ENCODE measurements at regions not wholly inside any gene's neighbourhood (a gene's known extent, or its start where the extent isn't known, plus 50 kb on each side); places are given as distances from the start of the nearest gene placed in this dataset.
"Not testable (repeated sequence)": the region's sequence is repeated elsewhere in the genome, so short reads cannot be mapped to it uniquely, and the experiment has no call there.

DNA sequence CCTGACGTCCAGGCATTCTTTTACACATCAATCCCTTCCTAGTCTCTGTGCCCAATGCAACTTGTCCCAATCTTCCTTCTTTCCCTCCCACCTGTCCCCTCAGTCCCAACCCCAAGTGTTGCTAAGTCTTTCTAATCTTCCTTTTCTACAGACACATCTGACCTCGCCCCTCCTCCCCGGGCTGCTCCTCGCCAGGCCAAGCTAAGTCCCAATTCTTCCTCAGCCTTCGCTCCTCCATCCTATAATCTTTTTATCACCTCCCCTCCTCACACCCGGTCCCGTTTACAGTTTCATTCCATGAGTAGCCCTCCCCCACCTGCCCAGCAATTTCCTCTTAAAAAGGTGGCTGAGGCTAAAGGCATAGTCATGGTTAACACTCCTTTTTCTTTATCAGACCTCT is 413.3 kb upstream of the ST8SIA4 start:
- not testable (repeated sequence) for DNase-seq

DNA sequence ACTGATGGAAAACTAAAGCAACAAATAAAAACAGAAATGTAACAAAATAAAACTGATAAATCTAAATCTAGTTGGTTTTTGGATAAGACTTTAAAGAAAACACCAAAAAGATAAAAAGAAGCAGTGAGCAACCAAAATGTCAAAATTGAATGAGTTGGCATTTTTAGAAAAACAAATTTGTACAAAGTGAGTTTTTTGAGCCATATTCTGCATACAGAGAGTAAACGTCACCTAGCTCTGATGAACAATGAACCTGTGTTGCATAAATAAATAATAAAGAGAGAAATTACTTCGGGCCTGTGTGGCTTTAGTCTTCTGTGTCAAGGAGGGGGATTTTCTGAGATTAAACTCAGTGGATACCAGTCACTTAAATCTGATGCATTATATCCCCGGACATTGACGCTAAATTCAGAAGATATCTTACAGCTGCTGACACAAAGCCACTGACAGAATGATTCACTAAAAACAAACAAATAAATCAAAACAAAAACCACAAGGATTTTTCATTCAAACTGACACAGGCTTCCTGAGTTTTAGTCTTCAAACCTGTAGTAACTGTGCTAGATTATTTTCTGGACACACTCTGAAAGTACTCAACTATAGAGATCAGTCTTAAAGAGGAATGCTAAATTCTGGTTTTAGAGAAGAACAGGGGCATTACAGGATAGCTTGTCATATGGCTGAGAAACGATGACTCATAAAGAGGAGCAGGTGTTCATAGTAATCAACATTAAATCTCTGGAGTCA is 403.5 kb upstream of the ST8SIA4 start:
- DNase-seq: no peak

GRCh38 chr5:101296477-101296876 is 393.4 kb upstream of the ST8SIA4 start:
- no peak for DNase-seq

DNA sequence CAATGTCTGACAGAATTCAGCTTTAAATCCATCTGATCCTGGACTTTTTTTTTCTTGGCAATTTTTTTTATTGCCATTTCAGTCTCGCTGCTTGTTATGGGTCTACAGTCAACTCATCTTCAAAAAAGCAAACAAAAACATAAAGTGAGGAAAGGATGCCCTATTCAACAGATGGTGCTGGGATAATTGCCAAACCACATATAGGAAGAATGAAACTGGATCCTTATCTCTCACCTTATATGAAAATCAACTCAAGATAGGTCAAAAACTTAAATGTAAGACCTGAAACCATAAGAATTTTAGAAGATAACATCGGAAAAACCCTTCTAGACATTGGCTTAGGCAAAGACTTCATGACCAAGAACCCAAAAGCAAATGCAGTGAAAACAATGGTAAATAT is 389.1 kb upstream of the ST8SIA4 start:
- DNase-seq: no peak

- not testable (repeated sequence) for DNase-seq
These were observed 387.7 kb upstream of the ST8SIA4 start for GRCh38 chr5:101290761-101291160.

- no peak for DNase-seq
These were observed 385.6 kb upstream of the ST8SIA4 start for GRCh38 chr5:101288633-101289032.

DNA sequence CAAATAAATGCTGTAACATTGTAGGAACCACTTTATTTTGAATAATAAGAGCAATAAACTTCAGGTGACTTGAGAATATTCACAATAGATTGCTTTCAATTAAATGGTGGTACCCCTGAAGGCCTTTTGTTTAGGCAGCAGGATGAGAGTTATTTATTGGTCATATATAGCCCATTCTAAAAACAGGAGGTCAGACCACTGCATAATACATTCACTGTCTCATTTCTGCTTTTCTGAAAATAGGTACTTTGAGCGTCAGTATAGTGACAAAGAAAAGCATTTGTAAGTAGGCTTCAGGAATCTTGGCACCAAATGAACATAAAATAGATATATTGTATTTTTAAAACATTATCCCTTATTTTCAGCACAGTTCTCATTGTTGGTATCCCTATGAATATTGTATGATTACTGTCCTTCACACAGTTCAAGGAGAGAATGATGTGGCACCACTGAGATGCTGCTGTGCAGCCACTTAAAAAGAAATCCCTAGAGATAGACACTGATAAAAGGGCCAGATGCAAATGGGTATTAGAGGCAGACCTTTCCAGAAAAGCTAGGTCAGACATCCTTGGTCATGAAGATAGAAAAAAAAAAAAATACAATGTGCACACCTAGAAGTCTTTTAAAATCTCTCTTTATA is 381.8 kb upstream of the ST8SIA4 start:
- DNase-seq: no peak

DNA sequence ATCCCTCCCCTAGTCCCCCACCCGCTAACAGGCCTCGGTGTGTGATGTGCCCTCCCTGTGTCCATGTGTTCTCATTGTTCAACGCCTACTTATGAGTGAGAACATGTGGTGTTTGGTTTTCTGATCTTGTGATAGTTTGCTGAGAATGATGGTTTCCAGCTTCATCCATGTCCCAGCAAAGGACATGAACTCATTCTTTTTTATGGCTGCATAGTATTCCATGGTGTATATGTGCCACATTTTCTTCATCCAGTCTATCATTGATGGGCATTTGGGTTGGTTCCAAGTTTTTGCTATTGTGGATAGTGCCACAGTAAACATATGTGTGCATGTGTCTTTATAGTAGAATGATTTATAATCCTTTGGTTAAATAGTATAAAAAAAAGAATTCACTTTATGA is 380.9 kb upstream of the ST8SIA4 start:
- DNase-seq: not testable (repeated sequence)

DNA sequence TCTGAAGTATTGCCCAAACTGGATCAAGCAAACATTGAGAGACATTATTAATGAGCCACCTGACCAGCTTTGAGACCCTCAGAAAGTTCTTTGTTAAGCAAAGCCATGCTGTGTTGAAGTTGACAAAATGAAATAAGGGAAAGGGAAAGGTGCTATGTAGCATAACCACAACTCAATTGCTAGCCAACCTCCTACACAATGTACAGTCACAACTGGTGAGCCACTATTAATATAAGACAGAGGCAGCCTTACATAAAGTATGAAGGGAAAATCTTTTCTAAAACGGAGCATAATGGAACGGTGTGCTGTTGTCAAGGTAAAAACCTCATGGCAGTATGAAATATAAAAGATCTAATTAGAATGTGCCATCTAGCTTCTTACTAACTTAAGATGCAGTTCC is 375.8 kb upstream of the ST8SIA4 start:
- DNase-seq: no peak

DNA sequence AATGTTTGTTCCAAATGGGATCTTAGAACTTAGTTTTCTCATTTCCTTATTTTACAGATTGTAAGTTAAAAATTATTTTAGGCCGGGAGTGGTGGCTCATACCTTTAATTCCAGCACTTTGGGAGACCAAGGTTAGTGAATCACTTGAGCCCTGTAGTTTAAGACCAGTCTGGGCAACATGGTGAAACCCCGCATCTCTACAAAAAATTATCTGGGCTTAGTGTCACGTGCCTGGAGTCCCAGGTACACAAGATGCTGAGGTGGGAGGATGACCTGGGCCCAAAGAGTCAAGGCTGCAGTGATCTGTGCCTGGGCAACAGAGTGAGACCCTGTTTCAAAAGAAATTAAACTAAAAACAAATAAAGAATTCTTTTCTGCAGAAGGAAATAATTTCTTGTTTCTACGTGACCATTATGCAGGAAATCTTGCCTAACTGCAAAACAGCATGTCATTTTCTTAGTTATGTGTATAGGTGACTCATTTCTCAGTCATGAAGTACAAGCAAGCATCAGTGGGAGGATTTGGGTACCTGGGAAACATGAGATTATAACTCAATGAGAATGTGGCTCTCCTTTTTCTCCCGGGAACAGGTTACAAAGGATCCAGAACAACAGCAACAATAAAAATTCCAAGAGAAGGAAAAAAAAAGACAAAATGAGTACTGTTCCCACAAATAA is 375.1 kb upstream of the ST8SIA4 start:
- no peak for DNase-seq

- no peak for DNase-seq
These were observed 368.9 kb upstream of the ST8SIA4 start for GRCh38 chr5:101271945-101272344.

DNA sequence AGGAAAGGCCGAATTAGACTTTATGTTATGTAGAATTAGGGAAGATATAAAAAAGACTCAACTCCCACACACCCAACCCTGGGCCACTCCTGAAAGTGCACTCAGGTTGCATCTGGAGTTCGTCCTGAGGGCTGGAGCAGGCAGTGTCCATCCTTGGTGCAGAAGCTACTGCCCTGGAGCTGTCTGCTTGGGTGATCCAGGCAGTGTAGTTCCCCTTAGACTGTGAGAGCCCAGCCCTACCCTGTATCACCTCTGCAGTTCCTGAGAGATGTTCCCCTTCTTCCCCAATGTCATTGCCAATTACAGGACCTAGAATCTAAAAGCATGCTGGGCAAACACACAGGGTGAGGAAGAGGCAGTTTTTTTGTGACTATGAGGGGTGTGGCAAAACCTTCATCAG is 368.3 kb upstream of the ST8SIA4 start:
- DNase-seq: no peak

- DNase-seq: no peak
These were observed 357.8 kb upstream of the ST8SIA4 start for GRCh38 chr5:101260857-101261256.

DNA sequence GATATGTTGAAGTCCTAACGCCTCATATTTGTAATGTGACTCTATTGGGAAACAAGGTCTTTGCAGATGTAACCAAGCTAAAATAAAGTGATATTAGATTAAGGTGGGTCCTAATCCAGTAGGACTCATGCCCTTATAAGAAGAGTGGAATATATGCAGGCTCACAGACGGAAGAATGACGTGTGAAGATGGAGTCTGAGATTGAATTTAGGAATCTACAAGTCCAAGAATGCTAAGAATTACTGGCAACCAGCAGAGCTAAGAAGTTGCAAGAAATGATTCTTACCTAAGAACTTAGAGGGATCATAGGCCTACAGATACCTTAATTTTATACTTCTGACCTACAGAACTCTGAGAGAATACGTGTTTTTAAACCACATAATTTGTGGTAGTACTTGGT is 350.0 kb upstream of the ST8SIA4 start:
- no peak for DNase-seq

DNA sequence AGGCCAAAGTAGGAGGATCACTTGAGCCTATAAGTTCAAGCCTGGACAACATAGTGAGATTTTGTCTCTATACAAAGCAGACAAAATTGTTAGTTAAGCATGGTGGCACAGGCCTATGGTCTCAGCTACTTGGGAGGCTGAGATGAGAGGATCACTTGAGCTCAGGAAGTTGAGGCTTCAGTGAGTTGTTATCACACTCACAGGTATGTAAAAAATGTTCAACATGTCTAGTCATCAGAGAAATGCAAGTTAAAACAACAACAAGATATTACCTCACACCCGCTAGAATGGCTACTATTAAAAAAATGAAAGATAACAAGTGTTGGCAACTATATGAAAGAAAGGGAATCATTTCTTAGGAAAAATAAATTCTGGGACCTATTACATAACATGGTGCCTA is 341.5 kb upstream of the ST8SIA4 start:
- no peak for DNase-seq

- no peak for DNase-seq
These were observed 309.9 kb upstream of the ST8SIA4 start for GRCh38 chr5:101212942-101213514.

- no peak for DNase-seq
These were observed 303.5 kb upstream of the ST8SIA4 start for GRCh38 chr5:101206534-101206933.

- DNase-seq: not testable (repeated sequence)
These were observed 302.0 kb upstream of the ST8SIA4 start for GRCh38 chr5:101205065-101205464.

GRCh38 chr5:101180365-101180764 is 277.3 kb upstream of the ST8SIA4 start:
- not testable (repeated sequence) for DNase-seq

GRCh38 chr5:101176605-101177004 is 273.5 kb upstream of the ST8SIA4 start:
- no peak for DNase-seq

GRCh38 chr5:101174981-101175380 is 271.9 kb upstream of the ST8SIA4 start:
- DNase-seq: no peak

DNA sequence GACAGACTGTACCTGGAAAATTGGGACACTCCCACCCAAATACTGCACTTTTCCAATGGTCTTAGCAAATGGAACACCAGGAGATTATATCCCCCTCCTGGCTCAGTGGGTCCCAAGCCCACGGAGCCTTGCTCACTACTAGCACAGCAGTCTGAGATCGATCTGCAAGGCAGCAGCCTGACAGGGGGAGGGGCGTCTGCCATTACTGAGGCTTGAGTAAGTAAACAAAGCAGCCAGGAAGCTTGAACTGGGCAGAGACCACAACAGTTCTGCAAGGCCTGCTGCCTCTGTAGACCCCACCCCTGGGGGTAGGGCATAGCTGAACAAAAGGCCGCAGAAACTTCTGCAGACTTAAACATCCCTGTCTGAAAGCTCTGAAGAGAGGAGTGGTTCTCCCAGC is 260.0 kb upstream of the ST8SIA4 start:
- DNase-seq: no peak

GRCh38 chr5:101160002-101160401 is 256.9 kb upstream of the ST8SIA4 start:
- no peak for DNase-seq

DNA sequence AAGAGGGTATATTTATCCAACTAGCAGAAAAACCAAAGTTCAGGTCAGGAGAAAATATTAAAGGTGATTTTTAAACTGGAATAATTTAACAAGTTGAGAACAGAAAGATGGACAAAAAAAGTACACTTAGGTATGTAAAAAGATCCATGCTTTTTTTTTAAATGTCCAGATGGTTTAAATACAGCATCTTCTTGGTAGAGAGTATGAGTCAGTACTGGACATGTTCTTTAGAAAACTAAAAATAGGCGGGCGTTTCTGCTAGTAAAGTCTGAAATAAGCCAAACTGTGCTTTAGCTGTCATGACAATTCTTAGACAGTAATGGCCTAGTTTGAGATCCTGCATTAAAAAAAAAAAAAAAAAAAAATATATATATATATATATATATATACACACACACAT is 255.9 kb upstream of the ST8SIA4 start:
- no peak for DNase-seq

Data from stimulated activated CD4-positive, alpha-beta T cell treated with anti-CD3 and anti-CD28 coated beads, Interleukin-4, amount 100 ng/mL, for 24 hours (primary cell).